GM06990 (cell line): ENCODE measurements at regions not wholly inside any gene's neighbourhood (a gene's known extent, or its start where the extent isn't known, plus 50 kb on each side); places are given as distances from the start of the nearest gene placed in this dataset.

Experiments used
- DNase-seq: peaks from one replicate; pipeline ENCODE4 v3.0.0-alpha.2; 2011; ENCODE audit not compliant: insufficient read length; ENCODE audit errors: extremely low read depth
- H3K27me3 ChIP-seq: replicated peaks from 2 replicates; pipeline ENCODE4 v1.6.0; 2011; ENCODE audit warnings: low read length; ENCODE audit not compliant: control insufficient read depth, insufficient read depth
- H3K36me3 ChIP-seq: 2 replicates; pipeline ENCODE4 v1.5.1; 2011; ENCODE audit warnings: low read length; ENCODE audit not compliant: control insufficient read depth, insufficient read depth
- H3K4me3 ChIP-seq: replicated peaks from 2 replicates; pipeline ENCODE4 v1.5.1; 2011; ENCODE audit warnings: low read depth, mild to moderate bottlenecking, control low read depth, low read length
- TF ChIP-seq, protein P1 (sequence below): IDR thresholded peaks from 2 replicates; pipeline ENCODE4 v1.5.1; 2011; ENCODE audit warnings: low read length, control low read depth, mild to moderate bottlenecking, inconsistent platforms; ENCODE audit not compliant: insufficient read depth, poor library complexity, severe bottlenecking

DNA sequence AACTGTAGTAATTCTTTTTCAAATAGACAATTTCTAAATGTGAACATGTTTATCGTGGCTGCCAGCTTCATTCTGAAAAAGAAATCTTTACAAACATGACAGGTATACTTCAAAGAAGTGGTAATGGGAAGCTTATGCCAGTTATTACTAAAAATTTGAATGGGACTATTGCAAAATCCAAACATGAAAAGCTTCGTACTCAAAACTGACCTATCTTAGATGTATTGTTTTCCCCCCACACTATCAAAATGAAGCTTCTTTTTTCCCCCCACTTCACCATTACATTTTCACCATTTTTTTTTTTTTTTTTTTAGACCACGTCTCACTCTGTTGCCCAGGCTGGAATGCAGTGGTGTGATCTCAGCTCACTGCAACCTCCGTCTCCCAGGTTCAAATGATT is 50.4 kb upstream of the SERTAD2 start:
- Histone ChIP-seq H3K4me3 (no peak overlapping the region), H3K36me3 (no peaks in the 10 kb centered on the region)

DNA sequence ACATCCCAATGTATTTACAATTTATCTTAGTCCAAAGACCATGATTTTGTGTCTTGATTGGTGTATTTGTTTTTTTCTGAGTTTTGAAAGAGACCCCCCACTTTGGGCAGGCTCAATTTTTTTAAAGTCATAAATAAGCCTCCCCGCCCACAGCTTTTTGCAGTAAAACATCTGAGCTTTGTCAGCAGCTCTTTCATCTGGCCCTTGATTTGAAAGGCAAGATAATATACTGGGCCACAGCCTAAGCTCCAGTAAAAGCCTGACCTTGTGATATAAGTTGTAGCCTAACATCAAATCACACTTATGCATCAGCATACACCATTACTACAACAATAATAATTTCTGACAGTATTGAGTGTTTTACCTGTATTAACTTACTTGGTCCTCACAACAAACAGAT is 51.3 kb upstream of the SERTAD2 start:
- Histone ChIP-seq H3K27me3 (no peaks in the 10 kb centered on the region), H3K36me3 (no peaks in the 10 kb centered on the region), H3K4me3 (no peak overlapping the region)
- no peak for DNase-seq
- TF ChIP-seq, protein P1, sequence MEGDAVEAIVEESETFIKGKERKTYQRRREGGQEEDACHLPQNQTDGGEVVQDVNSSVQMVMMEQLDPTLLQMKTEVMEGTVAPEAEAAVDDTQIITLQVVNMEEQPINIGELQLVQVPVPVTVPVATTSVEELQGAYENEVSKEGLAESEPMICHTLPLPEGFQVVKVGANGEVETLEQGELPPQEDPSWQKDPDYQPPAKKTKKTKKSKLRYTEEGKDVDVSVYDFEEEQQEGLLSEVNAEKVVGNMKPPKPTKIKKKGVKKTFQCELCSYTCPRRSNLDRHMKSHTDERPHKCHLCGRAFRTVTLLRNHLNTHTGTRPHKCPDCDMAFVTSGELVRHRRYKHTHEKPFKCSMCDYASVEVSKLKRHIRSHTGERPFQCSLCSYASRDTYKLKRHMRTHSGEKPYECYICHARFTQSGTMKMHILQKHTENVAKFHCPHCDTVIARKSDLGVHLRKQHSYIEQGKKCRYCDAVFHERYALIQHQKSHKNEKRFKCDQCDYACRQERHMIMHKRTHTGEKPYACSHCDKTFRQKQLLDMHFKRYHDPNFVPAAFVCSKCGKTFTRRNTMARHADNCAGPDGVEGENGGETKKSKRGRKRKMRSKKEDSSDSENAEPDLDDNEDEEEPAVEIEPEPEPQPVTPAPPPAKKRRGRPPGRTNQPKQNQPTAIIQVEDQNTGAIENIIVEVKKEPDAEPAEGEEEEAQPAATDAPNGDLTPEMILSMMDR: no peak

More for the DNA sequence above, 50.4 kb upstream of the SERTAD2 start:
- TF ChIP-seq, protein P1: no peak
- no peaks in the 10 kb centered on the region for H3K27me3 ChIP-seq
- no peak for DNase-seq

DNA sequence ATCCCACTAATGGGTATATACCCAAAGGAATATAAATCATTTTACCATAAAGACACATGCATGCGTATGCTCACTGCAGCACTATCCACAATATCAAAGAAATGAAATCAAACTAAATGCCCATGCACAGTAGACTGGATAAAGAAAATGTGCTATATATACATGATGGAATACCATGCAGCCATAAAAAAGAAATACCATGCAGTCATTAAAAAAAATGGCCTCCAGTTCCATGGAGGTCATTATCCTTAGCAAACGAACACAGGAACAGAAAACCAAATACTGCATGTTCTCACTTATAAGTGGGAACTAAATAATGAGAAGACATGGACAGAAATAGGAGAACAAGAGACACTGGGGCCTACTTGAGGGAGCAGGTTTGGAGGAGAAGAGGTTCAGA is 53.6 kb upstream of the SERTAD2 start:
- Histone ChIP-seq H3K27me3 (no peaks in the 10 kb centered on the region), H3K36me3 (no peaks in the 10 kb centered on the region), H3K4me3 (no peak overlapping the region)
- DNase-seq: no peak
- TF ChIP-seq, protein P1: no peak

DNA sequence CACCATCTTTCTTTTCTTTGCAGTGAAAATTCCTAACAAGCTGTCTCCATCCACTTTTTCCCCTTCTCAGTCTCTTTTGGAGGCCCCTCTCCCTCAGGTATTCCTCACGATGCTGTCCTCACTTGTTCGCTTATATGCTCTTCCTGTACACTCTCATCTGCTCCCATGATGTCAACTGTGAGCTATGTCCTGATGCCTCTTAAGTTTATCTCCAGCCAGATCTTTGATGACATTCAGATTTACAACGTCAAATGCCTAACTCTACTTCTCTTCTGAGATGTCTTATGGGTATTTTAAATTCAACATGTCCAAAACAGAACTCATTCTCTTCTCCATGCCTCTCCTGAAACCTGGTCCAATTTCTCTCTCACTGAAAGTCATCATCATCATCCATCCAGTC is 55.1 kb upstream of the SERTAD2 start:
- TF ChIP-seq, protein P1: no peak
- Histone ChIP-seq H3K4me3 (no peak overlapping the region), H3K36me3 (no peaks in the 10 kb centered on the region), H3K27me3 (no peaks in the 10 kb centered on the region)
- no peak for DNase-seq

DNA sequence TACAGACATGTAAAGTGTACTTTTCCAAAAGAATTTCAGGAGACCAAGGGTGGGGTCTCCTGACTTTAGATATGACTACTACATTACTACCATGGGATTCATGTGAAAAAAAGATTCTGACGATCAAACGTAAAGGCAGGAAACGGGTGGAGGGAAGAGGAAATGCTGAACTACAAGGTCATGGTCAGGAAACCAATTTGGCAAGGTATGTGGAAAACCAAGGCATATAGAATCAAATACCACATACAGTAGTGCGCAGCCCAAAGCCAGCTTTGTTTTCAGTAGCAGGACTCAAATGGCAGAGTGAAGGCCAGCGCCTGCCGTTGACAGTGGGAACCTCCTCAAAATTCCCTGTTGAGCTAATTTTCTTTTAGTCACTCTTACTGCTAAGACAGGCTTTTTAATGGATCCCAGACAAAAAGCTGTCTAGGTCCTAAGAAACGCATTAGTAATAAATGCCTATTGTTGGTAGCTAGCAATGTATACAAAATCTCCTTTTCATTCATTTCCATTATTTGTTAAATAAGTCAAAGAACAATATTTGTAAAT is 57.6 kb upstream of the SERTAD2 start:
- no peak for DNase-seq
- Histone ChIP-seq H3K36me3 (no peaks in the 10 kb centered on the region), H3K27me3 (no peaks in the 10 kb centered on the region), H3K4me3 (no peak overlapping the region)
- TF ChIP-seq, protein P1: no peak

DNA sequence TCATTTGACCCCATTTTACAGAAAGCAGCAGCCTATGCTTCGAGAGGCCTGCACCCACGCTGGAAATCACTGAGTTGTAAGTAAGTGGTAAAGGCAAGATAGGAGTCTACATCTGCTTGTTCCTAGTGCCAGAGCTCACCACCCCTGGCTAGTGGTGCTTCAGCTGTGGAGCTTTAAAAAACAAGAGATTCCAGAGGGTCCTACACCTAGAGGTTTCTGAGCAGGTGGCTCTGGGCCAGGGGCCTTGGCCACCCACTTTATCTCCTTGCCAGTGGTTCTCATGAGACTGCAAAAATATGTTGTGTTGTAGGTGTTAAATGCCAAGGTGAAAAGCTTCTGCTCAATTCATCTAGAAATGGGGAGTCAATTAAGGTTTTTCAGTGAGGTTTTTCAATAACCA is 60.0 kb upstream of the SERTAD2 start:
- Histone ChIP-seq H3K36me3 (no peaks in the 10 kb centered on the region), H3K27me3 (no peaks in the 10 kb centered on the region), H3K4me3 (no peak overlapping the region)
- no peak for DNase-seq
- TF ChIP-seq, protein P1: no peak
